Endothelial cell of umbilical vein (primary cell): ENCODE measurements at regions not wholly inside any gene's neighbourhood (a gene's known extent, or its start where the extent isn't known, plus 50 kb on each side); places are given as distances from the start of the nearest gene placed in this dataset.

Experiments used
- BruUV-seq: library from RNA; stranded (reverse); fragments of 400-500 nt; replicated peaks from 2 replicates; lab custom pipeline; 2021; lab: Mats Ljungman, UMichigan
- CTCF ChIA-PET: fragments of 300-600, 350-600 bp; sonication (Branson Sonifier 250); formaldehyde crosslinking; loops from one replicate; lab custom pipeline; 2021; ENCODE audit warnings: antibody characterized with exemption, inconsistent platforms; lab: Charles Lee
- POLR2A ChIA-PET: fragments of 300-600, 350-600 bp; sonication (Branson Sonifier 250); formaldehyde crosslinking; loops from one replicate; lab custom pipeline; 2021; ENCODE audit warnings: antibody characterized with exemption, inconsistent platforms; lab: Charles Lee
- DNase-seq: peaks from one replicate; pipeline ENCODE4 v3.0.0-alpha.2; 2011; ENCODE audit warnings: low read depth, low spot score
- FAIRE-seq: peaks from 2 replicates; lab custom pipeline; 2011; peaks lifted over from hg19 to GRCh38; lab: Jason Lieb, UNC
- H2AFZ ChIP-seq: 2 replicates; pipeline ENCODE4 v1.6.0; 2012; ENCODE audit warnings: low read depth, low read length, control low read depth, inconsistent platforms
- H3K27ac ChIP-seq: 2 replicates; pipeline ENCODE4 v1.5.1; 2011; ENCODE audit warnings: low read depth, mild to moderate bottlenecking, control low read depth, low read length, moderate library complexity; ENCODE audit not compliant: insufficient read depth
- H3K27me3 ChIP-seq, 2 experiments: 2 replicates each; pipeline versions ENCODE4 v1.6.0 to v1.6.1; 2011; ENCODE audit warnings: low read length in 2 of 2, mixed read lengths in 1 of 2; ENCODE audit not compliant: control insufficient read depth in 2 of 2, insufficient read depth in 2 of 2
- H3K36me3 ChIP-seq, 2 experiments: 2 replicates in 1 of 2; 3 replicates in 1 of 2; pipeline ENCODE4 v1.5.1; 2011; ENCODE audit warnings: low read length in 2 of 2, mild to moderate bottlenecking in 1 of 2, moderate library complexity in 1 of 2; ENCODE audit not compliant: control insufficient read depth in 2 of 2, insufficient read depth in 2 of 2; ENCODE audit errors: extremely low read depth in 1 of 2
- H3K4me1 ChIP-seq: 3 replicates; pipeline ENCODE4 v1.5.1; 2011; ENCODE audit warnings: mild to moderate bottlenecking, low read length; ENCODE audit not compliant: control insufficient read depth, insufficient read depth; ENCODE audit errors: extremely low read depth
- H3K4me2 ChIP-seq: 2 replicates; pipeline ENCODE4 v1.6.1; 2011; ENCODE audit warnings: low read length, control low read depth, mixed read lengths; ENCODE audit not compliant: insufficient read depth
- H3K4me3 ChIP-seq, 3 experiments: fragments of 200-600 bp in 1 of 3; sonication (generic), shearing (Covaris generic) in 1 of 3; replicated peaks in 1 of 3; 2 replicates each; pipeline ENCODE4 v1.5.1; 2011 to 2016; ENCODE audit warnings: control low read depth in 3 of 3, low read length in 3 of 3, mild to moderate bottlenecking in 2 of 3, inconsistent platforms in 1 of 3, low read depth in 1 of 3, moderate library complexity in 1 of 3; ENCODE audit not compliant: insufficient read depth in 1 of 3
- H3K79me2 ChIP-seq: 2 replicates; pipeline ENCODE4 v1.6.0; 2012; ENCODE audit warnings: low read length, inconsistent platforms; ENCODE audit not compliant: control insufficient read depth, insufficient read depth
- H3K9ac ChIP-seq: replicated peaks from 2 replicates; pipeline ENCODE3; 2011; ENCODE audit warnings: low read length, control low read depth; ENCODE audit not compliant: insufficient read depth; ENCODE audit errors: extremely low read depth
- H3K9me1 ChIP-seq: replicated peaks from 3 replicates; pipeline ENCODE4 v1.6.0; 2011; ENCODE audit warnings: mild to moderate bottlenecking, low read length; ENCODE audit not compliant: control insufficient read depth, insufficient read depth; ENCODE audit errors: extremely low read depth
- H3K9me3 ChIP-seq: replicated peaks from 2 replicates; pipeline ENCODE4 v1.5.1; 2012; ENCODE audit warnings: low read length, inconsistent platforms; ENCODE audit not compliant: control insufficient read depth, insufficient read depth
- H4K20me1 ChIP-seq: replicated peaks from 2 replicates; pipeline ENCODE3; 2011; ENCODE audit warnings: mild to moderate bottlenecking, low read length; ENCODE audit not compliant: control insufficient read depth, insufficient read depth; ENCODE audit errors: extremely low read depth
- EZH2 ChIP-seq: IDR thresholded peaks from 2 replicates; pipeline ENCODE4 v1.6.1; 2012; ENCODE audit warnings: borderline replicate concordance, low read depth, mild to moderate bottlenecking, moderate library complexity, low read length, inconsistent platforms; ENCODE audit not compliant: severe bottlenecking
- FOS ChIP-seq: IDR thresholded peaks from 2 replicates; pipeline ENCODE4 v1.6.1; 2011; ENCODE audit warnings: mild to moderate bottlenecking, low read length, moderate library complexity, borderline replicate concordance; ENCODE audit not compliant: insufficient read depth
- GATA2 ChIP-seq: IDR thresholded peaks from 2 replicates; pipeline ENCODE4 v1.7.0; 2011; ENCODE audit warnings: low read depth, mild to moderate bottlenecking, moderate library complexity, mixed read lengths, low read length; ENCODE audit not compliant: insufficient read length, insufficient read depth
- JUN ChIP-seq: IDR thresholded peaks from 2 replicates; pipeline ENCODE4 v1.6.1; 2011; ENCODE audit warnings: borderline replicate concordance, low read depth; ENCODE audit not compliant: insufficient read length, insufficient read depth
- MYC ChIP-seq: IDR thresholded peaks from one replicate; pipeline ENCODE4 v1.6.1; 2011; ENCODE audit warnings: mild to moderate bottlenecking, low read depth, low read length
- POLR2A ChIP-seq: IDR thresholded peaks from 2 replicates; pipeline ENCODE4 v1.6.1; 2012; ENCODE audit warnings: low read depth, mild to moderate bottlenecking, control low read depth, low read length
- POLR2AphosphoS5 ChIP-seq: IDR thresholded peaks from 2 replicates; pipeline ENCODE4 v1.6.1; 2012; ENCODE audit warnings: low read depth, mild to moderate bottlenecking, control low read depth, low read length, moderate library complexity; ENCODE audit not compliant: insufficient read depth
- dilution Hi-C: fragments of 300-500 bp; cut with MboI; formaldehyde crosslinking; loops from one replicate; pipeline ENCODE4 v1.15.0; 2019; ENCODE audit warnings: low sequenced_read_pairs; ENCODE audit not compliant: extremely low pct_ligation_motif_present
- intact Hi-C: fragments of 100-400 bp; cut with micrococcal nuclease; formaldehyde crosslinking; loops from one replicate; pipeline ENCODE4 v1.10.0; 2022
- TF ChIP-seq, protein P1 (sequence below), 2 donors: IDR thresholded peaks; 1 replicate in 1 of 2; 2 replicates in 1 of 2; pipeline ENCODE4 v1.5.1; 2011; ENCODE audit warnings: low read length in 2 of 2, mild to moderate bottlenecking in 2 of 2, moderate library complexity in 2 of 2, control low read depth in 1 of 2, inconsistent platforms in 1 of 2, low read depth in 1 of 2; ENCODE audit not compliant: insufficient read depth in 1 of 2; ENCODE audit errors: extremely low read depth in 1 of 2
- TF ChIP-seq, protein P2 (sequence below): IDR thresholded peaks from 2 replicates; pipeline ENCODE4 v1.6.1; 2011; ENCODE audit not compliant: insufficient read depth, insufficient read length

DNA sequence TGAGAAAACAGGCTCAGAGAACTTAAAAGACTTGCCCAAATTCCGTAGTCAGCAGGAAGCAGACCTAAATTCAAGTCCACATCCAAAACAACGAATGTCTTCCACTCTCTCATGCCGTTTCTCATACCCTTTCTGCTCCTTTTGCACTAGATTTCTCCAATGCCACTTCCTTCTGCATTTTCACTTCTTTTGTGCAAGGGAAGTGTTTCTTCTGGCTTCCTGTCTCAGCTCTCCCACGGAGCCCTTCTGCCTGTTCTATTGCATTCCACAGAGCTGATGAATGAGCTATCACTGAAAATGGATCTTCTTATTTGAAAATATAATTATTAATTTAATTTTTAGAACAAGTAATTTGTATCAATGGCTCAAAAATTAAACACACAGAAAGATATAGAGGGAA lies 56.1 kb upstream of the STK24 start:
- dilution Hi-C loops, result no loop called here
- TF ChIP-seq EZH2 (no peak), GATA2 (no peak), POLR2A (no peak), JUN (no peak), POLR2AphosphoS5 (no peak), FOS (no peak), MYC (no peak)
- TF ChIP-seq, protein P1, sequence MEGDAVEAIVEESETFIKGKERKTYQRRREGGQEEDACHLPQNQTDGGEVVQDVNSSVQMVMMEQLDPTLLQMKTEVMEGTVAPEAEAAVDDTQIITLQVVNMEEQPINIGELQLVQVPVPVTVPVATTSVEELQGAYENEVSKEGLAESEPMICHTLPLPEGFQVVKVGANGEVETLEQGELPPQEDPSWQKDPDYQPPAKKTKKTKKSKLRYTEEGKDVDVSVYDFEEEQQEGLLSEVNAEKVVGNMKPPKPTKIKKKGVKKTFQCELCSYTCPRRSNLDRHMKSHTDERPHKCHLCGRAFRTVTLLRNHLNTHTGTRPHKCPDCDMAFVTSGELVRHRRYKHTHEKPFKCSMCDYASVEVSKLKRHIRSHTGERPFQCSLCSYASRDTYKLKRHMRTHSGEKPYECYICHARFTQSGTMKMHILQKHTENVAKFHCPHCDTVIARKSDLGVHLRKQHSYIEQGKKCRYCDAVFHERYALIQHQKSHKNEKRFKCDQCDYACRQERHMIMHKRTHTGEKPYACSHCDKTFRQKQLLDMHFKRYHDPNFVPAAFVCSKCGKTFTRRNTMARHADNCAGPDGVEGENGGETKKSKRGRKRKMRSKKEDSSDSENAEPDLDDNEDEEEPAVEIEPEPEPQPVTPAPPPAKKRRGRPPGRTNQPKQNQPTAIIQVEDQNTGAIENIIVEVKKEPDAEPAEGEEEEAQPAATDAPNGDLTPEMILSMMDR (IDR thresholded peaks at IDR 0.05; ENCODE audit: extremely low read depth in 1 of 2, insufficient read depth in 1 of 2, low read depth in 1 of 2, low read length in 2 of 2), result no peak
- TF ChIP-seq, protein P2, sequence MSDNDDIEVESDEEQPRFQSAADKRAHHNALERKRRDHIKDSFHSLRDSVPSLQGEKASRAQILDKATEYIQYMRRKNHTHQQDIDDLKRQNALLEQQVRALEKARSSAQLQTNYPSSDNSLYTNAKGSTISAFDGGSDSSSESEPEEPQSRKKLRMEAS, result no peak
- CTCF ChIA-PET, result interaction anchor here (0.9 to 2.3 kb wide), 2 partner anchors 20 to 26 kb away, joined by 3 to 9 read pairs; no protein-coding TSS in a partner anchor

More for the DNA sequence above, 56.1 kb upstream of the STK24 start:
- Histone ChIP-seq H3K27me3 (peaks cover 2% of the 10 kb centered on the region in 2 experiments), H3K4me3 (no peak overlapping the region), H3K9ac (no peak overlapping the region), H3K27ac (no peak overlapping the region), H2AFZ (no peak overlapping the region), H3K79me2 (no peaks in the 10 kb centered on the region), H3K4me2 (no peak overlapping the region), H3K9me1 (no peaks in the 10 kb centered on the region), H4K20me1 (no peaks in the 10 kb centered on the region), H3K9me3 (no peaks in the 10 kb centered on the region), H3K4me1 (no peaks in the 10 kb centered on the region), H3K36me3 (no peaks in the 10 kb centered on the region)
- no peak for FAIRE-seq
- intact Hi-C loops, result no loop called here
- no TSS peak for BruUV-seq
- POLR2A ChIA-PET, result no interaction called here
- no peak for DNase-seq
